Right cardiac atrium (tissue), 5 donors: ENCODE measurements at regions not wholly inside any gene's neighbourhood (a gene's known extent, or its start where the extent isn't known, plus 50 kb on each side); places are given as distances from the start of the nearest gene placed in this dataset.

Source experiments
- ATAC-seq, 2 donors: fragments of 200-7000 bp; cut with Tn5 transposase; one replicate each; pipeline versions ENCODE4 v1.8.0 to v1.9.1; 2020; ENCODE audit warnings: moderate library complexity in 2 of 2, mild to moderate bottlenecking in 1 of 2
- DNase-seq, 3 donors: peaks; one replicate each; pipeline ENCODE4 v3.0.0-alpha.2; 2020
- H3K27ac ChIP-seq: one replicate; pipeline ENCODE4 v1.5.1; 2013; ENCODE audit warnings: mild to moderate bottlenecking, low read length, control low read depth, moderate library complexity
- H3K27me3 ChIP-seq: one replicate; pipeline ENCODE4 v1.6.1; 2013; ENCODE audit not compliant: control insufficient read depth, insufficient read depth
- H3K4me1 ChIP-seq: one replicate; pipeline ENCODE4 v1.6.1; 2013; ENCODE audit warnings: low read length; ENCODE audit not compliant: control insufficient read depth, insufficient read depth
- H3K4me3 ChIP-seq: one replicate; pipeline ENCODE4 v1.5.1; 2013; ENCODE audit warnings: low read length, control low read depth
- H3K9me3 ChIP-seq: one replicate; pipeline ENCODE4 v1.6.1; 2013; ENCODE audit warnings: low read length; ENCODE audit not compliant: control insufficient read depth
- WGBS: extraction: QIAGEN DNeasy Blood & Tissue Kit; methylation state at CpG from one replicate; pipeline ENCODE4 v1.1.7; 2013; 5-methylcytosine and 5-hydroxymethylcytosine counted together
- intact Hi-C, 4 donors: fragments of 100-400 bp; cut with DNase I; formaldehyde crosslinking; loops; one replicate each; pipeline versions ENCODE4 v1.11.0 to v1.14.0; 2022 to 2023
- donor health status: healthy with polysubstance abuse.
- donor health status: DM: no; HTN: yes; CAD: no.
- donor health status: DM: no; HTN: no; CAD: no.
- donor health status: DM: no; HTN: yes; CAD: no; lungs with severe emphysema.
- donor health status: DM: yes; HTN: yes; CAD: no.

DNA sequence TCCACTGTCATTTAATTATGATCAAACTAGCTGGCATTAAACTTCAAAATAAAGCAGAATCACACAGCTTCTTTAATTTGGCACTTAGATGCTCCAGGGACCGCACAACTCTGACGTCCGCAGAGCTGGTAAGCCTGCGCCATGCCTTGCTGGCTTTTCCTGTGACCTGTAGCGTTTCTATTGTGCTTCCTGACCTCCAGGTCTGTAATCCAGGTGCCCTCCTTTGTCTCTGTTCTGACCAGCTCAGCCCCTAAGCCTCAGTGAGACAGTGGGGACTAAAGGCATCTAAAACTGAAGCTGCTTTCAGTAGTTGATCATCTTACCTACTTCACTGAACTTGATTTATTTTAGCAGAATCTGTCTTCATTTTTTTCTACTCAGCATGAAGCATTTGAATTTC lies 249.7 kb upstream of the RGPD4 start:
- WGBS = 77% methylated on average over 5 of the region's 5 CpGs

GRCh38 chr2:107582487-107582886 lies 244.2 kb upstream of the RGPD4 start:
- ATAC-seq (no peak), DNase-seq (no peak)
- H3K27me3 ChIP-seq = no peaks in the 10 kb centered on the region
- H3K4me1 ChIP-seq = no peaks in the 10 kb centered on the region
- no peak overlapping the region for H3K27ac ChIP-seq
- H3K9me3 ChIP-seq = no peaks in the 10 kb centered on the region
- no peak overlapping the region for H3K4me3 ChIP-seq
- intact Hi-C loops = loop anchor here in 1 of 4 donors (10.0 kb wide), 1 partner anchor 92 kb away; no protein-coding TSS in a partner anchor

More for the DNA sequence above, 249.7 kb upstream of the RGPD4 start:
- intact Hi-C loops = no loop called here
- DNase-seq = no peak
- H3K9me3 ChIP-seq = no peaks in the 10 kb centered on the region
- no peaks in the 10 kb centered on the region for H3K4me1 ChIP-seq
- ATAC-seq = no peak
- H3K27ac ChIP-seq = no peak overlapping the region
- no peaks in the 10 kb centered on the region for H3K27me3 ChIP-seq
- no peak overlapping the region for H3K4me3 ChIP-seq

DNA sequence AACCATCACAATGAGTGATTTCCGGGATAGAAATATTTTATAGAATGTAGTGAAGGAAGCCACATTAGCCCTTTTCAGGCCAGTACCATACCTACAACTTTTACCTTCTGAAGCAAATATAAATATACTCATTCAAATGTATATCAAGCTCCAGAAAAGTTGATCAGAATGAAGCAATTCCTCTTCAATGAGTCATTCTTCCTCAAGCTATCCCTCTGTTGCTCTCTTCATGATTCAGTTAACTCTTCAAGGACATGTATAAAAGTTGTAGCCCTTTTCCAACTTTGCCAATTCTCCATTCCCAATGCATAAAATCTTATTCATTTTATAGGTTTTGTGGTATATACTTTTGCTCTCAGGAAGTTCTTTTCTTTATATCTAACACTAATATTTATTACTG lies 242.1 kb upstream of the RGPD4 start:
- DNase-seq = no peak
- intact Hi-C loops = loop anchor here in 1 of 4 donors (10.0 kb wide), 1 partner anchor 90 kb away; no protein-coding TSS in a partner anchor
- Histone ChIP-seq H3K4me3 (no peak overlapping the region), H3K9me3 (no peaks in the 10 kb centered on the region), H3K4me1 (no peaks in the 10 kb centered on the region), H3K27me3 (no peaks in the 10 kb centered on the region), H3K27ac (no peak overlapping the region)
- no peak for ATAC-seq
- WGBS = 90% methylated on average over 1 of the region's 1 CpG

DNA sequence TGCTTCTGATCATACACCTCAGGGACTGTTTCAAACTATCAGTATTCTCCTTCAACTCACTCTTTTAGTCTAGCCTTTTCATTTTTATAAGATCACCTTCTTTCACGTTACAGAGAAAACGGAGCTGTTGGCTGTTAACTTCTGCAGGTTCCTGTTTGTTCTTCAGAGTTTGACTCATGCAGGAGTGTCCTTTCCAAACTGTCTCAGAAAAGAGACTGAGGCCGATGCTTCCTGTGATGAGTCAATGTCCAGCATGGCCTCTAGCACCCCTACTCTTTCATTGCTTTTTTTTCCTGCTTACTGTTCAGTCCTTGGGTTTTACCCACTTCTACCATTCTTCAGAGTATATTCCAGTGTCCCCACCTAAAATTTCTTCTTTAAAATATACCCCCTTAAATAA lies 240.8 kb upstream of the RGPD4 start:
- Histone ChIP-seq H3K27ac (no peak overlapping the region), H3K9me3 (no peaks in the 10 kb centered on the region), H3K27me3 (no peaks in the 10 kb centered on the region), H3K4me1 (no peaks in the 10 kb centered on the region), H3K4me3 (no peak overlapping the region)
- intact Hi-C loops = loop anchor here in 1 of 4 donors (10.0 kb wide), 1 partner anchor 89 kb away; no protein-coding TSS in a partner anchor
- ATAC-seq (no peak), DNase-seq (no peak)
- whole genome bisulfite sequencing = 81% methylated on average over 3 of the region's 3 CpGs

DNA sequence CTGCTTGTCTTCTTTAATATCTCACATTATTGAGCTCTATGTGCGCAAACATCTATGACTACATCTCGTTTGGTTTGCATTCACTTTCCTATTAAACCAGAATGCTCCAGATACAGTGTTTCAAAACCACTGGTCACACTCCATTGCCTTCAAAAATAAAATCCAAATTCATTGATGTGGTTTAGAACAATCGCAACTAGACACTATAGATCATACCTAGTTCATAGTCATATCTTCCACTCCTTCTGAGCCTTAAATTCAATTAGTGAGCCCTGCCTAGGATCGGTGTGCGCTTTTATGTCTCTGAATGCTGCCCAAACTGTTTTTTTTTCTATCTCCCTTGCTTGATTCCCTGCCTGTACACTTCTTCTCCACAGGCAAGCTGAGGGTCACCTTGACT lies 238.5 kb upstream of the RGPD4 start:
- intact Hi-C loops = loop anchor here in 1 of 4 donors (10.0 kb wide), 1 partner anchor 87 kb away; no protein-coding TSS in a partner anchor

DNA sequence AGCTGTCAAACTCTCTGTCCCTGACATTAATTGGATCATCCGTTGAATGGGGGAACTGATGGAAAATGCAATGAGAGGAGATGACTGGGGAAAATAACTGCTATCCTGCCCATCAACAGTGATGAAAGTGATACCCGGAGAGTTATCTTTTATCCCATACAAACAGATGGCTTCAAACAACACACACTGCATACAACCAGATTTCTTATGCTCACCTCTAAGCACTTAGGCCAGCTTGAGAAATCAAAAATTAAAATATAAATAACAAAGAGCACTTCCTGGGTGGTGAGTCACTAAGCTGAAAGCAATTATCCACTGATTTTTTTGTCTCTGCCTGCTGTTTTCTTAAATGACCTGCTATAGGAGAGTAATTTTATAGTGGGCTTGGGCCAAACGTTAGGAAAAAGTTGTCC lies 237.6 kb upstream of the RGPD4 start:
- Histone ChIP-seq H3K4me3 (no peak overlapping the region), H3K27me3 (no peaks in the 10 kb centered on the region), H3K27ac (no peak overlapping the region), H3K9me3 (no peaks in the 10 kb centered on the region), H3K4me1 (peaks cover 3% of the 10 kb centered on the region)
- ATAC-seq (no peak), DNase-seq (no peak)
- 61% methylated on average over 3 of the region's 3 CpGs for whole genome bisulfite sequencing
- intact Hi-C loops = loop anchor here in 1 of 4 donors (10.0 kb wide), 1 partner anchor 86 kb away; no protein-coding TSS in a partner anchor

More for the DNA sequence above, 238.5 kb upstream of the RGPD4 start:
- 95% methylated on average over 5 of the region's 5 CpGs for WGBS
- ATAC-seq (no peak), DNase-seq (no peak)
- Histone ChIP-seq H3K4me1 (peaks cover 3% of the 10 kb centered on the region), H3K27me3 (no peaks in the 10 kb centered on the region), H3K4me3 (no peak overlapping the region), H3K27ac (no peak overlapping the region), H3K9me3 (no peaks in the 10 kb centered on the region)

GRCh38 chr2:107591561-107592279 lies 235.0 kb upstream of the RGPD4 start:
- Histone ChIP-seq H3K9me3 (no peaks in the 10 kb centered on the region), H3K4me3 (no peak overlapping the region), H3K4me1 (peaks cover 3% of the 10 kb centered on the region), H3K27me3 (no peaks in the 10 kb centered on the region), H3K27ac (no peak overlapping the region)
- ATAC-seq (peak in 1 of 2 donors; percentile 38), DNase-seq (no peak)
- WGBS = 57% methylated on average over 3 of the region's 3 CpGs
- intact Hi-C loops = no loop called here

GRCh38 chr2:107592280-107592624 lies 234.4 kb upstream of the RGPD4 start:
- no peaks in the 10 kb centered on the region for H3K27me3 ChIP-seq
- peak; percentile 48 to 73 for ATAC-seq
- 13% methylated on average over 4 of the region's 4 CpGs for WGBS
- no peak overlapping the region for H3K4me3 ChIP-seq
- H3K27ac ChIP-seq = no peak overlapping the region
- DNase-seq = no peak
- no peaks in the 10 kb centered on the region for H3K9me3 ChIP-seq
- peaks cover 3% of the 10 kb centered on the region for H3K4me1 ChIP-seq
- intact Hi-C loops = no loop called here

DNA sequence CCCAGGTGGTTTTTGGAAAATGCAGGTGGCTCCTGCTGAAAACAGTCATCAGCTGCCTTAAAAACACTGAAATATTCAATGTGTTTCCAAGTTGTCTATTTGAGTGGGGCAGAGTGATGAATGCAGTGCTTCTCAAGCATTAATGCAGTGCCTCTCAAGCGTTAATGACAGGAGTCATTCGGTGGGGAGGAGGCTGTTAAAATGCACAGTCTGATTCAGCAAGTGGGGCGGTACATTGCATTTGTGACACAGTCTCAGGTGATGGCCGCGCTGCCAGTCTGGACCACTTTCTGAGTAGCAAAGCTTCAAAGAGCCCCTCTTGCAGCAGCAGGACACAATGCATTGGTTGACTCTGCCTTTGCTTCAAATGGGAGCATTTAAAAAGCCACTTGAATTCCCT lies 231.4 kb upstream of the RGPD4 start:
- Histone ChIP-seq H3K27ac (no peak overlapping the region), H3K4me3 (no peak overlapping the region), H3K27me3 (no peaks in the 10 kb centered on the region), H3K9me3 (no peaks in the 10 kb centered on the region), H3K4me1 (peaks cover 3% of the 10 kb centered on the region)
- DNase-seq (no peak), ATAC-seq (no peak)
- 85% methylated on average over 5 of the region's 5 CpGs for WGBS
- intact Hi-C loops = no loop called here

GRCh38 chr2:107595749-107596148 lies 230.9 kb upstream of the RGPD4 start:
- intact Hi-C loops = no loop called here
- ATAC-seq = no peak
- no peak for DNase-seq
- Histone ChIP-seq H3K4me1 (peaks cover 3% of the 10 kb centered on the region), H3K9me3 (no peaks in the 10 kb centered on the region), H3K27ac (no peak overlapping the region), H3K4me3 (no peak overlapping the region), H3K27me3 (no peaks in the 10 kb centered on the region)
- WGBS = 26% methylated on average over 4 of the region's 4 CpGs

DNA sequence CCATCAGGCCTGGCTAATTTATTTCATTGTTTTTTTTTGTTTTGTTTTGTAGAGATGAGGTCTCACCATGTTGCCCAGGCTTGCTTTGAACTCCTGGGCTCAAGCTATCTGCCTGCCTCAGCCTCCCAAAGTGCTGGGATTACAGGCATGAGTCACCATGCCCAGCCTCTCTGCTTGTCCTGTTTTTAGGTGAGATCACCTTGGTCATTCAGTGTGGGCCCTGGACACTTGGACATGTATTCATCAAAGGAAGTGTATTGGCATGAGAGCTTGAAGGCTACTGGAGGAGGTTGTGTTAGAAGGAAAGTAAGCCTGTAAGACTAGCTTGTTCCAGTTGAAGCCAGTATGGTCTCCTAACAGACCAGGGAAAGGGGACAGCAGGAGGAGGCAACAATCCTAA lies 229.2 kb upstream of the RGPD4 start:
- H3K27ac ChIP-seq = no peak overlapping the region
- DNase-seq (no peak), ATAC-seq (no peak)
- intact Hi-C loops = no loop called here
- H3K27me3 ChIP-seq = no peaks in the 10 kb centered on the region
- H3K4me3 ChIP-seq = no peak overlapping the region
- H3K9me3 ChIP-seq = no peaks in the 10 kb centered on the region
- H3K4me1 ChIP-seq = no peaks in the 10 kb centered on the region

GRCh38 chr2:107602801-107603200 lies 223.9 kb upstream of the RGPD4 start:
- Histone ChIP-seq H3K27ac (no peak overlapping the region), H3K9me3 (no peaks in the 10 kb centered on the region), H3K4me1 (no peaks in the 10 kb centered on the region), H3K27me3 (no peaks in the 10 kb centered on the region), H3K4me3 (no peak overlapping the region)
- 89% methylated on average over 2 of the region's 2 CpGs for whole genome bisulfite sequencing
- DNase-seq (no peak), ATAC-seq (no peak)
- intact Hi-C loops = no loop called here
